Fibroblast of lung (primary cell): ENCODE measurements at regions not wholly inside any gene's neighbourhood (a gene's known extent, or its start where the extent isn't known, plus 50 kb on each side); places are given as distances from the start of the nearest gene placed in this dataset.

Source experiments
- DNase-seq, 2 donors: peaks; one replicate each; pipeline versions ENCODE4 v3.0.0 to v3.0.0-alpha.2; 2010; ENCODE audit warnings: low read depth in 2 of 2
- H2AFZ ChIP-seq: 2 replicates; pipeline ENCODE4 v1.5.1; 2012; ENCODE audit warnings: low read length, control low read depth, inconsistent platforms
- H3K27ac ChIP-seq: 2 replicates; pipeline ENCODE4 v1.5.1; 2011; ENCODE audit warnings: low read length, control low read depth; ENCODE audit not compliant: insufficient read depth
- H3K27me3 ChIP-seq: 2 replicates; pipeline ENCODE4 v1.5.1; 2011; ENCODE audit warnings: mild to moderate bottlenecking, low read length; ENCODE audit not compliant: control insufficient read depth, insufficient read depth
- H3K36me3 ChIP-seq: 2 replicates; pipeline ENCODE4 v1.5.1; 2011; ENCODE audit warnings: low read length; ENCODE audit not compliant: control insufficient read depth, insufficient read depth
- H3K4me1 ChIP-seq: 2 replicates; pipeline ENCODE4 v1.5.1; 2011; ENCODE audit warnings: low read length; ENCODE audit not compliant: control insufficient read depth, insufficient read depth; ENCODE audit errors: extremely low read depth
- H3K4me2 ChIP-seq: 2 replicates; pipeline ENCODE4 v1.5.1; 2011; ENCODE audit warnings: low read length, control low read depth; ENCODE audit not compliant: insufficient read depth; ENCODE audit errors: extremely low read depth
- H3K4me3 ChIP-seq, 4 experiments: fragments of 200-600 bp in 1 of 4; sonication (generic) in 1 of 4; replicated peaks in 1 of 4; 2 replicates each; pipeline ENCODE4 v1.5.1; 2011 to 2016; ENCODE audit warnings: low read length in 4 of 4, low read depth in 3 of 4, mild to moderate bottlenecking in 3 of 4, control low read depth in 2 of 4, inconsistent platforms in 1 of 4, mixed read lengths in 1 of 4; ENCODE audit not compliant: insufficient read depth in 1 of 4; ENCODE audit errors: control extremely low read depth in 1 of 4
- H3K79me2 ChIP-seq: 2 replicates; pipeline ENCODE4 v1.5.1; 2012; ENCODE audit warnings: mild to moderate bottlenecking, low read length, inconsistent platforms; ENCODE audit not compliant: control insufficient read depth, insufficient read depth
- H3K9ac ChIP-seq: 2 replicates; pipeline ENCODE4 v1.5.1; 2011; ENCODE audit warnings: mild to moderate bottlenecking, low read length, control low read depth; ENCODE audit not compliant: insufficient read depth
- H3K9me3 ChIP-seq: 2 replicates; pipeline ENCODE4 v1.5.1; 2012; ENCODE audit warnings: low read depth, low read length; ENCODE audit not compliant: control insufficient read depth, insufficient read depth
- H4K20me1 ChIP-seq: 2 replicates; pipeline ENCODE4 v1.5.1; 2011; ENCODE audit warnings: low read length; ENCODE audit not compliant: control insufficient read depth, insufficient read depth; ENCODE audit errors: extremely low read depth
- CTCF ChIP-seq, 2 donors: IDR thresholded peaks in 1 of 2; conservative IDR thresholded peaks in 1 of 2; 1 replicate in 1 of 2; 2 replicates in 1 of 2; pipeline ENCODE4 v1.5.1; 2011 to 2012; ENCODE audit warnings: low read length in 2 of 2, control low read depth in 1 of 2, inconsistent platforms in 1 of 2, low read depth in 1 of 2, mild to moderate bottlenecking in 1 of 2
- EZH2 ChIP-seq: IDR thresholded peaks from 2 replicates; pipeline ENCODE4 v1.5.1; 2012; ENCODE audit warnings: low read length, control low read depth, mild to moderate bottlenecking; ENCODE audit errors: missing control alignments

- no peak overlapping the region for H3K9ac ChIP-seq
- no peaks in the 10 kb centered on the region for H3K4me1 ChIP-seq
- H4K20me1 ChIP-seq, result no peaks in the 10 kb centered on the region
- H3K4me2 ChIP-seq, result no peak overlapping the region
- H3K4me3 ChIP-seq, result no peak overlapping the region
- no peaks in the 10 kb centered on the region for H3K79me2 ChIP-seq
- DNase-seq, result no peak
- H3K36me3 ChIP-seq, result no peaks in the 10 kb centered on the region
- no peak for TF ChIP-seq EZH2
- TF ChIP-seq CTCF (conservative IDR thresholded peaks at IDR 0.05 in 1 of 2, IDR thresholded peaks at IDR 0.05 in 1 of 2; ENCODE audit: low read depth in 1 of 2, low read length in 2 of 2), result no peak
- no peaks in the 10 kb centered on the region for H3K27me3 ChIP-seq
- no peak overlapping the region for H2AFZ ChIP-seq
- no peak overlapping the region for H3K27ac ChIP-seq
- no peaks in the 10 kb centered on the region for H3K9me3 ChIP-seq
These were observed 110.4 kb upstream of the BEND4 start for GRCh38 chr4:42262701-42263490.

- Histone ChIP-seq H3K4me1 (no peaks in the 10 kb centered on the region), H3K4me2 (no peak overlapping the region), H3K9me3 (no peaks in the 10 kb centered on the region), H3K79me2 (no peaks in the 10 kb centered on the region), H3K27me3 (no peaks in the 10 kb centered on the region), H4K20me1 (no peaks in the 10 kb centered on the region), H3K27ac (no peak overlapping the region), H3K9ac (no peak overlapping the region), H3K4me3 (no peak overlapping the region), H3K36me3 (no peaks in the 10 kb centered on the region), H2AFZ (no peak overlapping the region)
- no peak for DNase-seq
- no peak for TF ChIP-seq EZH2
- no peak for TF ChIP-seq CTCF (conservative IDR thresholded peaks at IDR 0.05 in 1 of 2, IDR thresholded peaks at IDR 0.05 in 1 of 2; ENCODE audit: low read depth in 1 of 2, low read length in 2 of 2)
These were observed 113.5 kb upstream of the BEND4 start for GRCh38 chr4:42265782-42266602.

- H3K27ac ChIP-seq, result no peak overlapping the region
- TF ChIP-seq CTCF (conservative IDR thresholded peaks at IDR 0.05 in 1 of 2, IDR thresholded peaks at IDR 0.05 in 1 of 2; ENCODE audit: low read depth in 1 of 2, low read length in 2 of 2) (no peak), EZH2 (no peak)
- H2AFZ ChIP-seq, result no peak overlapping the region
- no peaks in the 10 kb centered on the region for H3K36me3 ChIP-seq
- H3K9me3 ChIP-seq, result no peaks in the 10 kb centered on the region
- no peak overlapping the region for H3K9ac ChIP-seq
- H4K20me1 ChIP-seq, result no peaks in the 10 kb centered on the region
- H3K4me3 ChIP-seq, result no peak overlapping the region
- H3K4me2 ChIP-seq, result no peak overlapping the region
- H3K4me1 ChIP-seq, result no peaks in the 10 kb centered on the region
- no peaks in the 10 kb centered on the region for H3K27me3 ChIP-seq
- no peak for DNase-seq
- H3K79me2 ChIP-seq, result no peaks in the 10 kb centered on the region
These were observed 115.3 kb upstream of the BEND4 start for GRCh38 chr4:42267724-42268123.
